ENCODE measurements at regions not wholly inside any gene's neighbourhood (a gene's known extent, or its start where the extent isn't known, plus 50 kb on each side); places are given as distances from the start of the nearest gene placed in this dataset.

- TF ChIP-seq CTCF (IDR thresholded peaks at IDR 0.05), result no peak
- Mint-ChIP-seq H3K36me3 (ENCODE audit: low read depth) (no peaks in the 10 kb centered on the region), H3K4me3 (ENCODE audit: unreplicated experiment) (no peak overlapping the region), H3K27me3 (ENCODE audit: low read depth) (peaks cover 12% of the 10 kb centered on the region), H3K4me1 (ENCODE audit: low read depth) (no peaks in the 10 kb centered on the region), H3K27ac (ENCODE audit: unreplicated experiment) (no peak overlapping the region), H3K9me3 (ENCODE audit: low read depth) (no peaks in the 10 kb centered on the region)
- no peak for DNase-seq (ENCODE audit: low spot score)
Observed at GRCh38 chr2:33766175-33766574, 167.1 kb upstream of the FAM98A start.

GRCh38 chr2:33765122-33765521 lies 166.0 kb upstream of the FAM98A start:
- Mint-ChIP-seq H3K4me1 (ENCODE audit: low read depth) (no peaks in the 10 kb centered on the region), H3K36me3 (ENCODE audit: low read depth) (no peaks in the 10 kb centered on the region), H3K27me3 (ENCODE audit: low read depth) (peaks cover 12% of the 10 kb centered on the region), H3K9me3 (ENCODE audit: low read depth) (no peaks in the 10 kb centered on the region), H3K4me3 (ENCODE audit: unreplicated experiment) (no peak overlapping the region), H3K27ac (ENCODE audit: unreplicated experiment) (no peak overlapping the region)
- TF ChIP-seq CTCF (IDR thresholded peaks at IDR 0.05), result no peak
- no peak for DNase-seq (ENCODE audit: low spot score)

GRCh38 chr2:33764551-33764950 lies 165.5 kb upstream of the FAM98A start:
- Mint-ChIP-seq H3K4me1 (ENCODE audit: low read depth) (no peaks in the 10 kb centered on the region), H3K9me3 (ENCODE audit: low read depth) (peaks cover 1% of the 10 kb centered on the region), H3K27ac (ENCODE audit: unreplicated experiment) (no peak overlapping the region), H3K36me3 (ENCODE audit: low read depth) (no peaks in the 10 kb centered on the region), H3K4me3 (ENCODE audit: unreplicated experiment) (no peak overlapping the region), H3K27me3 (ENCODE audit: low read depth) (peaks cover 7% of the 10 kb centered on the region)
- TF ChIP-seq CTCF (IDR thresholded peaks at IDR 0.05), result no peak
- no peak for DNase-seq (ENCODE audit: low spot score)

GRCh38 chr2:33763671-33764310 lies 164.7 kb upstream of the FAM98A start:
- no peaks in the 10 kb centered on the region for H3K36me3 Mint-ChIP-seq (ENCODE audit: low read depth)
- H3K27ac Mint-ChIP-seq (ENCODE audit: unreplicated experiment), result no peak overlapping the region
- TF ChIP-seq CTCF (IDR thresholded peaks at IDR 0.05), result no peak

GRCh38 chr2:33762636-33763035 lies 163.5 kb upstream of the FAM98A start:
- H3K4me1 Mint-ChIP-seq (ENCODE audit: low read depth), result no peaks in the 10 kb centered on the region
- no peak overlapping the region for H3K27ac Mint-ChIP-seq (ENCODE audit: unreplicated experiment)
- H3K4me3 Mint-ChIP-seq (ENCODE audit: unreplicated experiment), result no peak overlapping the region
- no peak for DNase-seq (ENCODE audit: low spot score)
- H3K9me3 Mint-ChIP-seq (ENCODE audit: low read depth), result peaks cover 10% of the 10 kb centered on the region
- H3K36me3 Mint-ChIP-seq (ENCODE audit: low read depth), result no peaks in the 10 kb centered on the region
- no peak for TF ChIP-seq CTCF (IDR thresholded peaks at IDR 0.05)
- peaks cover 3% of the 10 kb centered on the region for H3K27me3 Mint-ChIP-seq (ENCODE audit: low read depth)

More at GRCh38 chr2:33763671-33764310, 164.7 kb upstream of the FAM98A start:
- DNase-seq (ENCODE audit: low spot score), result no peak
- Mint-ChIP-seq H3K27me3 (ENCODE audit: low read depth) (peaks cover 6% of the 10 kb centered on the region), H3K9me3 (ENCODE audit: low read depth) (peaks cover 9% of the 10 kb centered on the region), H3K4me3 (ENCODE audit: unreplicated experiment) (no peak overlapping the region), H3K4me1 (ENCODE audit: low read depth) (no peaks in the 10 kb centered on the region)
